IPS DF 6.9 (cell line): ENCODE measurements at regions not wholly inside any gene's neighbourhood (a gene's known extent, or its start where the extent isn't known, plus 50 kb on each side); places are given as distances from the start of the nearest gene placed in this dataset.
"Not testable (repeated sequence)": the region's sequence is repeated elsewhere in the genome, so short reads cannot be mapped to it uniquely, and the experiment has no call there.

ENCODE experiments used
- DNase-seq: peaks from one replicate; pipeline ENCODE4 v3.0.0-alpha.2; 2013; ENCODE audit warnings: low read depth, low spot score
- H3K27ac ChIP-seq: one replicate; pipeline ENCODE4 v1.5.1; 2013; ENCODE audit warnings: low read length, control low read depth
- H3K27me3 ChIP-seq: 2 replicates; pipeline ENCODE4 v1.6.1; 2013; ENCODE audit warnings: mild to moderate bottlenecking, low read length; ENCODE audit not compliant: control insufficient read depth, insufficient read depth
- H3K36me3 ChIP-seq: 2 replicates; pipeline ENCODE4 v1.6.1; 2013; ENCODE audit warnings: low read length; ENCODE audit not compliant: control insufficient read depth, insufficient read depth
- H3K4me1 ChIP-seq: 2 replicates; pipeline ENCODE4 v1.6.1; 2013; ENCODE audit warnings: low read length; ENCODE audit not compliant: control insufficient read depth, insufficient read depth
- H3K4me3 ChIP-seq: 2 replicates; pipeline ENCODE4 v1.5.1; 2013; ENCODE audit warnings: mild to moderate bottlenecking, low read length
- H3K9me3 ChIP-seq: 2 replicates; pipeline ENCODE4 v1.6.1; 2013; ENCODE audit warnings: low read length, inconsistent platforms; ENCODE audit not compliant: control insufficient read depth, insufficient read depth
- WGBS: extraction: QIAGEN DNeasy Blood & Tissue Kit; methylation state at CpG from one replicate; pipeline ENCODE4 v1.1.7; 2013; ENCODE audit warnings: mixed read lengths, missing lambda C conversion rate; ENCODE audit not compliant: insufficient read length, insufficient coverage; 5-methylcytosine and 5-hydroxymethylcytosine counted together

GRCh38 chr5:92945605-92946097 is 635.4 kb downstream of the NR2F1-AS1 start:
- Histone ChIP-seq H3K27me3 (no peaks in the 10 kb centered on the region), H3K4me3 (no peak overlapping the region), H3K27ac (no peak overlapping the region), H3K4me1 (no peaks in the 10 kb centered on the region), H3K9me3 (no peaks in the 10 kb centered on the region), H3K36me3 (no peaks in the 10 kb centered on the region)
- DNase-seq = no peak

- DNase-seq = no peak
- H3K36me3 ChIP-seq = no peaks in the 10 kb centered on the region
- H3K27ac ChIP-seq = no peak overlapping the region
- no peak overlapping the region for H3K4me3 ChIP-seq
- WGBS = no CpG with 5 or more reads among the region's 3 CpGs
- no peaks in the 10 kb centered on the region for H3K9me3 ChIP-seq
- H3K4me1 ChIP-seq = no peaks in the 10 kb centered on the region
- H3K27me3 ChIP-seq = no peaks in the 10 kb centered on the region
Observed at GRCh38 chr5:92944903-92945604, 636.0 kb downstream of the NR2F1-AS1 start.

GRCh38 chr5:92944337-92944736 is 636.7 kb downstream of the NR2F1-AS1 start:
- Histone ChIP-seq H3K27ac (no peak overlapping the region), H3K36me3 (no peaks in the 10 kb centered on the region), H3K9me3 (no peaks in the 10 kb centered on the region), H3K27me3 (no peaks in the 10 kb centered on the region), H3K4me1 (no peaks in the 10 kb centered on the region), H3K4me3 (no peak overlapping the region)
- WGBS = no CpG with 5 or more reads among the region's 2 CpGs
- DNase-seq = no peak

GRCh38 chr5:92942762-92943161 is 638.3 kb downstream of the NR2F1-AS1 start:
- no peak for DNase-seq
- Histone ChIP-seq H3K9me3 (no peaks in the 10 kb centered on the region), H3K4me3 (no peak overlapping the region), H3K27ac (no peak overlapping the region), H3K36me3 (no peaks in the 10 kb centered on the region), H3K4me1 (no peaks in the 10 kb centered on the region), H3K27me3 (no peaks in the 10 kb centered on the region)

GRCh38 chr5:92941806-92942205 is 639.2 kb downstream of the NR2F1-AS1 start:
- H3K4me1 ChIP-seq = no peaks in the 10 kb centered on the region
- H3K4me3 ChIP-seq = no peak overlapping the region
- DNase-seq = no peak
- H3K27me3 ChIP-seq = no peaks in the 10 kb centered on the region
- no peaks in the 10 kb centered on the region for H3K36me3 ChIP-seq
- no peaks in the 10 kb centered on the region for H3K9me3 ChIP-seq
- no CpG with 5 or more reads among the region's 9 CpGs for WGBS
- no peak overlapping the region for H3K27ac ChIP-seq

- Histone ChIP-seq H3K27me3 (no peaks in the 10 kb centered on the region), H3K9me3 (no peaks in the 10 kb centered on the region), H3K4me1 (no peaks in the 10 kb centered on the region), H3K36me3 (no peaks in the 10 kb centered on the region), H3K4me3 (no peak overlapping the region), H3K27ac (no peak overlapping the region)
- DNase-seq = no peak
- WGBS = no CpG with 5 or more reads among the region's 4 CpGs
Observed at GRCh38 chr5:92939428-92939827, 641.6 kb downstream of the NR2F1-AS1 start.

- H3K4me1 ChIP-seq, H3K27ac ChIP-seq, DNase-seq, H3K9me3 ChIP-seq, H3K27me3 ChIP-seq, H3K36me3 ChIP-seq, H3K4me3 ChIP-seq: not testable (repeated sequence)
- no CpG with 5 or more reads among the region's 2 CpGs for WGBS
Observed at GRCh38 chr5:92937396-92937795, 643.6 kb downstream of the NR2F1-AS1 start.

- Histone ChIP-seq H3K4me3 (no peak overlapping the region), H3K27me3 (no peaks in the 10 kb centered on the region), H3K9me3 (no peaks in the 10 kb centered on the region), H3K4me1 (no peaks in the 10 kb centered on the region), H3K36me3 (no peaks in the 10 kb centered on the region), H3K27ac (no peak overlapping the region)
- WGBS = 100% methylated on average over 1 of the region's 3 CpGs
- no peak for DNase-seq
Observed at GRCh38 chr5:92930057-92930456, 651.0 kb downstream of the NR2F1-AS1 start.

GRCh38 chr5:92927291-92927778 is 653.7 kb downstream of the NR2F1-AS1 start:
- Histone ChIP-seq H3K9me3 (no peaks in the 10 kb centered on the region), H3K27ac (no peak overlapping the region), H3K4me1 (peaks cover under 1% of the 10 kb centered on the region; the same call in 1 of the 2 replicates), H3K4me3 (no peak overlapping the region), H3K36me3 (no peaks in the 10 kb centered on the region), H3K27me3 (no peaks in the 10 kb centered on the region)
- WGBS = no CpG with 5 or more reads among the region's 4 CpGs
- no peak for DNase-seq

- no peak overlapping the region for H3K4me3 ChIP-seq
- WGBS = no CpG with 5 or more reads among the region's 1 CpG
- no peaks in the 10 kb centered on the region for H3K36me3 ChIP-seq
- no peaks in the 10 kb centered on the region for H3K9me3 ChIP-seq
- H3K27me3 ChIP-seq = no peaks in the 10 kb centered on the region
- peaks cover 3% of the 10 kb centered on the region; the same call in 1 of the 2 replicates for H3K4me1 ChIP-seq
- DNase-seq = no peak
- H3K27ac ChIP-seq = no peak overlapping the region
Observed at GRCh38 chr5:92923885-92924284, 657.1 kb downstream of the NR2F1-AS1 start.
